CD4-positive, alpha-beta memory T cell (primary cell): ENCODE measurements at regions not wholly inside any gene's neighbourhood (a gene's known extent, or its start where the extent isn't known, plus 50 kb on each side); places are given as distances from the start of the nearest gene placed in this dataset.
"Not testable (repeated sequence)": the region's sequence is repeated elsewhere in the genome, so short reads cannot be mapped to it uniquely, and the experiment has no call there.

Experiments
- CTCF ChIA-PET: fragments of 350-600 bp; sonication (Branson Sonifier 250); formaldehyde crosslinking; loops from one replicate; lab custom pipeline; 2021; ENCODE audit warnings: inconsistent platforms; ENCODE audit not compliant: partially characterized antibody; lab: Charles Lee
- POLR2A ChIA-PET: fragments of 350-600 bp; sonication (Branson Sonifier 250); formaldehyde crosslinking; loops from one replicate; lab custom pipeline; 2021; ENCODE audit not compliant: partially characterized antibody; lab: Charles Lee
- DNase-seq, 5 donors: peaks; one replicate each; pipeline versions ENCODE4 v3.0.0 to v3.0.0-alpha.2; 2020 to 2022; ENCODE audit warnings: mixed read lengths in 1 of 5
- H3K27ac ChIP-seq: one replicate; pipeline ENCODE4 v1.7.0; 2013; ENCODE audit warnings: low read depth, low read length
- H3K27me3 ChIP-seq: 2 replicates; pipeline ENCODE4 v1.7.0; 2013; ENCODE audit warnings: mild to moderate bottlenecking, low read length, moderate library complexity; ENCODE audit not compliant: insufficient read depth
- H3K36me3 ChIP-seq: 2 replicates; pipeline ENCODE4 v1.7.0; 2013; ENCODE audit warnings: mild to moderate bottlenecking, low read length, moderate library complexity; ENCODE audit not compliant: insufficient read depth
- H3K4me1 ChIP-seq: 2 replicates; pipeline ENCODE4 v1.7.0; 2013; ENCODE audit warnings: mild to moderate bottlenecking, low read length, moderate library complexity; ENCODE audit not compliant: insufficient read depth
- H3K4me3 ChIP-seq, 2 donors: one replicate each; pipeline ENCODE4 v1.7.0; 2013; ENCODE audit warnings: low read length in 2 of 2, mild to moderate bottlenecking in 1 of 2
- H3K9me3 ChIP-seq, 2 donors: one replicate each; pipeline ENCODE4 v1.7.0; 2013; ENCODE audit warnings: low read length in 2 of 2, control low read depth in 1 of 2; ENCODE audit not compliant: control insufficient read depth in 1 of 2
- H3K27ac Mint-ChIP-seq, 7 donors: one replicate each; pipeline ENCODE4 v1.8.0; 2020 to 2021; ENCODE audit warnings: mixed read lengths in 7 of 7, mild to moderate bottlenecking in 6 of 7, inconsistent platforms in 3 of 7, moderate library complexity in 3 of 7
- H3K27me3 Mint-ChIP-seq, 2 donors: one replicate each; pipeline ENCODE4 v1.8.0; 2020 to 2021; ENCODE audit warnings: mixed read lengths in 2 of 2
- H3K36me3 Mint-ChIP-seq, 2 donors: one replicate each; pipeline ENCODE4 v1.8.0; 2020 to 2021; ENCODE audit warnings: mixed read lengths in 2 of 2, inconsistent platforms in 1 of 2, mild to moderate bottlenecking in 1 of 2
- H3K4me1 Mint-ChIP-seq, 4 donors: one replicate each; pipeline ENCODE4 v1.8.0; 2020 to 2021; ENCODE audit warnings: mixed read lengths in 4 of 4, mild to moderate bottlenecking in 1 of 4
- H3K4me3 Mint-ChIP-seq, 8 donors: one replicate each; pipeline ENCODE4 v1.8.0; 2020 to 2021; ENCODE audit warnings: mixed read lengths in 8 of 8, mild to moderate bottlenecking in 7 of 8, moderate library complexity in 6 of 8, inconsistent platforms in 3 of 8
- H3K9me3 Mint-ChIP-seq, 8 donors: one replicate each; pipeline ENCODE4 v1.8.0; 2020 to 2021; ENCODE audit warnings: mixed read lengths in 8 of 8, mild to moderate bottlenecking in 5 of 8, inconsistent platforms in 3 of 8, moderate library complexity in 1 of 8
- intact Hi-C: fragments of 100-400 bp; cut with micrococcal nuclease; formaldehyde crosslinking; loops from one replicate; pipeline ENCODE4 v1.15.1; 2023

DNA sequence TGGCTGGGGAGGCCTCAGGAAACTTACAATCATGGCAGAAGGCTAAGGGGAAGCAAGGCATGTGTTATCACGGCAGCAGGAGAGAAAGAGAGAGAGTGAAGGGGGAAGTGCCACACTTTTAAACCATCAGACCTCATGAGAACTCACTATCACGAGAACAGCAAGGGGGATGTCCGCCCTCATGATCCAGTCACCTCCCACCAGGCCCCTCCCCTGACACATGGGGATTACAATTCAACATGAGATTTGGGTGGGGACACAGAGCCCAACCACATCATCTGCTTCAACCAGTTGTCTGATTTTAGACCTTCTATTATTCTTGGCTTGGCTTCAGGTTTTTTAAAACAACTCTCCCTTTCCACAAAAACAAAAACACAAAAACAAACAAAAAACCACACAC, 93.7 kb upstream of the BASP1 start:
- intact Hi-C loops, H3K27ac Mint-ChIP-seq, H3K36me3 Mint-ChIP-seq, H3K27ac ChIP-seq, H3K4me1 Mint-ChIP-seq, H3K9me3 Mint-ChIP-seq, H3K9me3 ChIP-seq, H3K4me3 Mint-ChIP-seq, H3K27me3 Mint-ChIP-seq, DNase-seq, H3K4me1 ChIP-seq, H3K36me3 ChIP-seq, CTCF ChIA-PET, POLR2A ChIA-PET, H3K27me3 ChIP-seq, H3K4me3 ChIP-seq: not testable (repeated sequence)

DNA sequence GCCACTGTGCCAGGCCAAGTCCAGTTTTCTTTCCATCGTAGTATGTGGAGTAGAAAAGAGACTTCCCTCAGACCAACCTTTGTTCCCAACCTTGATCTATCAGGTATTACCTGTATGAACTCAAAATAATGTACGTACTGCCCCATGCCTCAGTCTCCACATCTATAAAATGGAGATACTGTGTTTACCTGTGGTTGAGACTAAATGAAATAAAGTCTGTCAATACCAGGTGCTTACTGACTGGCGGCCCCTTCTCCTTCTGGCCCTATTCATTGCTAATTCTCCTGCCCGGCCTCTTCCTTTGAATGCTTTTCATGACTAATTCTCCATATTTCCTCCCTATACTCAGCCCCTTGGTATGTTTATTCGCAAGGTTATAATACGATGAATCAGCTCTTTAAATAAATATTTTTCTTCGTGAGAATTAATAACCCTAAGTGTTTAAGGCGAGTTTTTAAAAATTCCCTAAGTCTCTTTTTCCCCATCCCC, 89.6 kb upstream of the BASP1 start:
- Histone ChIP-seq H3K27ac (no peak overlapping the region), H3K27me3 (no peaks in the 10 kb centered on the region), H3K36me3 (no peaks in the 10 kb centered on the region), H3K9me3 (no peaks in the 10 kb centered on the region), H3K4me3 (no peak overlapping the region), H3K4me1 (no peaks in the 10 kb centered on the region)
- DNase-seq = no peak
- H3K27me3 Mint-ChIP-seq = peaks cover 2 to 3% of the 10 kb centered on the region in 2 donors
- intact Hi-C loops = no loop called here
- peaks cover 0 to 5% (median 3%) of the 10 kb centered on the region in 8 donors for H3K9me3 Mint-ChIP-seq
- no peak overlapping the region for H3K4me3 Mint-ChIP-seq
- ChIA-PET POLR2A (no interaction called here), CTCF (no interaction called here)
- H3K36me3 Mint-ChIP-seq = no peaks in the 10 kb centered on the region
- H3K27ac Mint-ChIP-seq = no peak overlapping the region
- H3K4me1 Mint-ChIP-seq = peaks cover 4 to 11% (median 4%) of the 10 kb centered on the region in 4 donors

GRCh38 chr5:17129093-17129849, 88.2 kb upstream of the BASP1 start:
- Histone ChIP-seq H3K9me3 (no peaks in the 10 kb centered on the region), H3K27ac (no peak overlapping the region), H3K4me1 (no peaks in the 10 kb centered on the region), H3K4me3 (no peak overlapping the region), H3K27me3 (no peaks in the 10 kb centered on the region), H3K36me3 (no peaks in the 10 kb centered on the region)
- no peak for DNase-seq
- Mint-ChIP-seq H3K27me3 (peaks cover 2 to 3% of the 10 kb centered on the region in 2 donors), H3K4me1 (peaks cover 4 to 11% (median 4%) of the 10 kb centered on the region in 4 donors), H3K4me3 (peak overlapping the region in 1 of 8 donors; percentile 8), H3K9me3 (peaks cover 0 to 4% (median 2%) of the 10 kb centered on the region in 8 donors), H3K27ac (no peak overlapping the region), H3K36me3 (no peaks in the 10 kb centered on the region)
- intact Hi-C loops = no loop called here
- CTCF ChIA-PET = no interaction called here
- POLR2A ChIA-PET = no interaction called here

DNA sequence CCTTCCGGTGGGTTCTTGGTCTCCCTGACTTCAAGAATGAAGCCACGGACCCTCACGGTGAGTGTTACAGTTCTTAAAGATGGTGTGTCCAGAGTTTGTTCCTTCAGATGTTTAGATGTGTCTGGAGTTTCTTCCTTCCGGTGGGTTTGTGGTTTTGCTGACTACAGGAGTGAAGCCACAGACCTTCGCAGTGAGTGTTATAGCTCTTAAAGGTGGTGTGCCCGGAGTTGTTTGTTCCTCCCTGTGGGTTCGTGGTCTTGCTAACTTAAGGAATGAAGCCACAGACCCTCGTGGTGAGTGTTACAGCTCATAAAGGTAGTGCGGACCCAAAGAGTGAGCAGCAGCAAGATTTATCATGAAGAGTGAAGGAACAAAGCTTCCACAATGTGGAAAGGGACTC, 87.1 kb upstream of the BASP1 start:
- DNase-seq, H3K27me3 ChIP-seq, H3K4me3 Mint-ChIP-seq, H3K36me3 ChIP-seq, H3K27ac ChIP-seq, H3K27ac Mint-ChIP-seq, H3K36me3 Mint-ChIP-seq, H3K4me1 ChIP-seq, H3K27me3 Mint-ChIP-seq, H3K9me3 ChIP-seq, H3K9me3 Mint-ChIP-seq, POLR2A ChIA-PET, H3K4me3 ChIP-seq: not testable (repeated sequence)
- peaks cover 4 to 11% (median 4%) of the 10 kb centered on the region in 4 donors for H3K4me1 Mint-ChIP-seq
- intact Hi-C loops = loop anchor here (5.0 kb wide), 1 partner anchor 638 kb away; no protein-coding TSS in a partner anchor
- CTCF ChIA-PET = interaction anchor here (1.3 kb wide), 1 partner anchor 9 kb away, joined by 4 read pairs; no protein-coding TSS in a partner anchor

DNA sequence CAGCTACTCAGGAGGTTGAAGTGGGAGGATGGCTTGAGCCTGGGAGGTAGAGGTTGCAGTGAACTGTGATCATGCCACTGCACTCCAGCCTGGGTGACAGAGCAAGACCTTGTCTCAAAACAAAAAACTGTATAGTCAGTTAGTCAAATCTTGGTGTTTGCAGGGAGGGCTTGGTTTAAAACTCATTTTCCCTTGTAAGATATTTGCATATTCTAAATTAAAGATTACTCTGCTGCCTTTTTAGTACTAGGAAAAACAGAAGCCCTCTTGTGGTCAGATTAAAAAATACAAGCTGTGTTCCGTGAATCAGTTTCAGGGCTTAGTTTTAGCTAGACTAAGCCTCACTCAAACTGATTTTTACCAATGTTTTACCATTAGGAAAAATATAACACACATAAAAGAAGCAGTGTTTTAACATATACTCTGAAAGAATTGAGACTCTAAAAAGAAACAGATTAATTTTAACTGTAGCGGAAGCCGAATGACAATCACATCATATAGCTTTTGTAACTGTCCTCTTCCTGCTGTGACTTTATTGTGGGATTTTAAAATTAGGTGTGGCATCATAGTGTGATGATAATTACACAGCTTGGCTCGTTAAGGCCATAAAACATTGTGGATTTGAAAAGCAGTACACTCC, 84.9 kb upstream of the BASP1 start:
- Histone ChIP-seq H3K27ac (no peak overlapping the region), H3K9me3 (no peaks in the 10 kb centered on the region), H3K4me3 (no peak overlapping the region), H3K4me1 (no peaks in the 10 kb centered on the region), H3K27me3 (no peaks in the 10 kb centered on the region), H3K36me3 (no peaks in the 10 kb centered on the region)
- no peaks in the 10 kb centered on the region for H3K36me3 Mint-ChIP-seq
- POLR2A ChIA-PET = no interaction called here
- no peak overlapping the region for H3K27ac Mint-ChIP-seq
- intact Hi-C loops = loop anchor here (5.0 kb wide), 1 partner anchor 640 kb away; no protein-coding TSS in a partner anchor
- CTCF ChIA-PET = interaction anchor here (0.9 to 1.5 kb wide), 3 partner anchors 10 to 341 kb away, joined by 3 to 5 read pairs (median 4); no protein-coding TSS in a partner anchor
- H3K4me1 Mint-ChIP-seq = peaks cover 4 to 11% (median 4%) of the 10 kb centered on the region in 4 donors
- H3K9me3 Mint-ChIP-seq = peaks cover 0 to 4% (median under 1%) of the 10 kb centered on the region in 8 donors
- H3K27me3 Mint-ChIP-seq = peaks cover 2 to 3% of the 10 kb centered on the region in 2 donors
- H3K4me3 Mint-ChIP-seq = no peak overlapping the region
- no peak for DNase-seq

GRCh38 chr5:17135050-17135449, 82.4 kb upstream of the BASP1 start:
- ChIA-PET CTCF (no interaction called here), POLR2A (no interaction called here)
- no peaks in the 10 kb centered on the region for H3K4me1 ChIP-seq
- H3K27me3 Mint-ChIP-seq = peaks cover 1 to 2% of the 10 kb centered on the region in 2 donors
- no peaks in the 10 kb centered on the region for H3K27me3 ChIP-seq
- peaks cover 0 to 3% (median 0%) of the 10 kb centered on the region in 8 donors for H3K9me3 Mint-ChIP-seq
- H3K4me3 ChIP-seq = no peak overlapping the region
- DNase-seq = no peak
- H3K4me3 Mint-ChIP-seq = no peak overlapping the region
- intact Hi-C loops = no loop called here
- H3K9me3 ChIP-seq = no peaks in the 10 kb centered on the region
- peaks cover 4 to 11% (median 4%) of the 10 kb centered on the region in 4 donors for H3K4me1 Mint-ChIP-seq
- no peak overlapping the region for H3K27ac ChIP-seq
- H3K36me3 ChIP-seq = no peaks in the 10 kb centered on the region
- no peak overlapping the region for H3K27ac Mint-ChIP-seq
- H3K36me3 Mint-ChIP-seq = no peaks in the 10 kb centered on the region

GRCh38 chr5:17143335-17143734, 74.1 kb upstream of the BASP1 start:
- Histone ChIP-seq H3K4me3 (no peak overlapping the region), H3K4me1 (no peaks in the 10 kb centered on the region), H3K27ac (no peak overlapping the region), H3K36me3 (no peaks in the 10 kb centered on the region), H3K27me3 (no peaks in the 10 kb centered on the region), H3K9me3 (no peaks in the 10 kb centered on the region)
- peak overlapping the region in 1 of 7 donors; percentile 5 for H3K27ac Mint-ChIP-seq
- H3K27me3 Mint-ChIP-seq = no peaks in the 10 kb centered on the region
- CTCF ChIA-PET = interaction anchor here (1.6 kb wide), 1 partner anchor 11 kb away, joined by 5 read pairs; no protein-coding TSS in a partner anchor
- no peaks in the 10 kb centered on the region for H3K36me3 Mint-ChIP-seq
- DNase-seq = no peak
- no peak overlapping the region for H3K4me3 Mint-ChIP-seq
- peaks cover 0 to 4% (median under 1%) of the 10 kb centered on the region in 8 donors for H3K9me3 Mint-ChIP-seq
- H3K4me1 Mint-ChIP-seq = no peaks in the 10 kb centered on the region
- intact Hi-C loops = no loop called here
- POLR2A ChIA-PET = no interaction called here
